Lung (tissue), 11 donors: ENCODE measurements at regions not wholly inside any gene's neighbourhood (a gene's known extent, or its start where the extent isn't known, plus 50 kb on each side); places are given as distances from the start of the nearest gene placed in this dataset.

Source experiments
- ATAC-seq: fragments of 200-7000 bp; cut with Tn5 transposase; one replicate; pipeline ENCODE4 v1.9.1; 2020; ENCODE audit warnings: moderate number of reproducible peaks; ENCODE audit not compliant: insufficient read depth, low FRiP score
- DNase-seq, 3 donors: peaks; one replicate each; pipeline ENCODE4 v3.0.0-alpha.2; 2013 to 2017
- H3K27ac ChIP-seq, 2 donors: one replicate each; pipeline ENCODE4 v1.5.1; 2013; ENCODE audit warnings: mild to moderate bottlenecking in 2 of 2, moderate library complexity in 2 of 2, control low read depth in 1 of 2, inconsistent platforms in 1 of 2, low read depth in 1 of 2, low read length in 1 of 2
- H3K27me3 ChIP-seq, 3 donors: one replicate each; pipeline ENCODE4 v1.5.1; 2013; ENCODE audit warnings: low read length in 2 of 3; ENCODE audit not compliant: control insufficient read depth in 3 of 3, insufficient read depth in 3 of 3
- H3K36me3 ChIP-seq, 4 donors: one replicate each; pipeline ENCODE4 v1.5.1; 2013; ENCODE audit warnings: low read length in 4 of 4, mild to moderate bottlenecking in 1 of 4, moderate library complexity in 1 of 4; ENCODE audit not compliant: control insufficient read depth in 4 of 4, insufficient read depth in 4 of 4
- H3K4me1 ChIP-seq, 5 donors: one replicate each; pipeline ENCODE4 v1.5.1; 2013; ENCODE audit warnings: low read length in 5 of 5, mild to moderate bottlenecking in 2 of 5, moderate library complexity in 1 of 5; ENCODE audit not compliant: control insufficient read depth in 5 of 5, insufficient read depth in 5 of 5
- H3K4me3 ChIP-seq: one replicate; pipeline ENCODE4 v1.5.1; 2013; ENCODE audit warnings: mild to moderate bottlenecking, control low read depth, moderate library complexity
- H3K9ac ChIP-seq, 2 donors: one replicate each; pipeline ENCODE4 v1.5.1; 2013; ENCODE audit warnings: low read length in 2 of 2, control low read depth in 1 of 2; ENCODE audit not compliant: insufficient read depth in 1 of 2
- H3K9me3 ChIP-seq, 4 donors: one replicate each; pipeline ENCODE4 v1.5.1; 2013; ENCODE audit warnings: low read length in 3 of 4, mild to moderate bottlenecking in 1 of 4, moderate library complexity in 1 of 4; ENCODE audit not compliant: control insufficient read depth in 4 of 4, insufficient read depth in 3 of 4
- CTCF ChIP-seq: IDR thresholded peaks from 2 replicates; pipeline ENCODE4 v1.5.1; 2012; ENCODE audit warnings: mild to moderate bottlenecking; ENCODE audit errors: control extremely low read depth, extremely low read depth
- WGBS, 2 donors: extraction: QIAGEN DNeasy Blood & Tissue Kit; methylation state at CpG; one replicate each; pipeline ENCODE4 v1.1.7; 2013; 5-methylcytosine and 5-hydroxymethylcytosine counted together
- donor health status: control.
- donor health status: control.
- donor health status: Bipolar disorder and iron deficiency.
- donor health status: healthy.
- donor health status: DM: yes; HTN: yes; CAD: no.

- DNase-seq (no peak), ATAC-seq (no peak)
- no peak for TF ChIP-seq CTCF
- Histone ChIP-seq H3K9me3 (peaks cover 0 to 5% (median 0%) of the 10 kb centered on the region in 4 donors), H3K27me3 (peaks cover 0 to 2% (median 0%) of the 10 kb centered on the region in 3 donors), H3K4me1 (no peaks in the 10 kb centered on the region), H3K36me3 (no peaks in the 10 kb centered on the region), H3K27ac (no peak overlapping the region), H3K9ac (no peak overlapping the region), H3K4me3 (no peak overlapping the region)
- 85 to 87% methylated on average over 3 of the region's 3 CpGs for WGBS, 2 donors
These were observed 176.3 kb upstream of the PRNP start for GRCh38 chr20:4509825-4510522.

- H3K4me1 ChIP-seq = no peaks in the 10 kb centered on the region
- H3K9me3 ChIP-seq = peaks cover 0 to 5% (median 0%) of the 10 kb centered on the region in 4 donors
- no peak for DNase-seq
- TF ChIP-seq CTCF = no peak
- 90 to 93% methylated on average over 3 of the region's 3 CpGs for WGBS, 2 donors
- no peak overlapping the region for H3K27ac ChIP-seq
- no peak for ATAC-seq
- H3K36me3 ChIP-seq = no peaks in the 10 kb centered on the region
- no peak overlapping the region for H3K4me3 ChIP-seq
- no peak overlapping the region for H3K9ac ChIP-seq
- H3K27me3 ChIP-seq = peaks cover 0 to 2% (median 0%) of the 10 kb centered on the region in 3 donors
These were observed 177.5 kb upstream of the PRNP start for GRCh38 chr20:4508773-4509172.

GRCh38 chr20:4507288-4507719 lies 179.0 kb upstream of the PRNP start:
- WGBS, 2 donors = 41 to 53% methylated on average over 6 of the region's 6 CpGs
- DNase-seq = no peak

More at GRCh38 chr20:4507288-4507719, 179.0 kb upstream of the PRNP start:
- Histone ChIP-seq H3K36me3 (no peaks in the 10 kb centered on the region), H3K27ac (no peak overlapping the region), H3K27me3 (no peaks in the 10 kb centered on the region), H3K4me1 (no peaks in the 10 kb centered on the region), H3K4me3 (no peak overlapping the region), H3K9ac (no peak overlapping the region), H3K9me3 (peaks cover 0 to 5% (median 0%) of the 10 kb centered on the region in 4 donors)
- no peak for TF ChIP-seq CTCF
- ATAC-seq = no peak
